Panc1 (cell line): ENCODE measurements at regions not wholly inside any gene's neighbourhood (a gene's known extent, or its start where the extent isn't known, plus 50 kb on each side); places are given as distances from the start of the nearest gene placed in this dataset.

ENCODE experiments used
- ATAC-seq: fragments of 200-7000 bp; cut with Tn5 transposase; 2 replicates; pipeline ENCODE4 v1.9.1; 2020; ENCODE audit warnings: mild to moderate bottlenecking, moderate library complexity
- BruUV-seq: library from RNA; stranded (reverse); fragments of 400-500 nt; replicated peaks from 2 replicates; lab custom pipeline; 2021; lab: Mats Ljungman, UMichigan
- CTCF ChIA-PET: fragments of 300-600 bp; sonication (Branson Sonifier 250); formaldehyde crosslinking; loops from one replicate; lab custom pipeline; 2022; ENCODE audit warnings: antibody characterized with exemption; lab: Charles Lee
- POLR2A ChIA-PET: fragments of 300-600 bp; sonication (Branson Sonifier 250); formaldehyde crosslinking; loops from one replicate; lab custom pipeline; 2022; ENCODE audit warnings: antibody characterized with exemption; lab: Charles Lee
- DNase-seq: peaks from one replicate; pipeline ENCODE4 v3.0.0-alpha.2; 2010; ENCODE audit warnings: low read depth, low spot score
- H3K27ac ChIP-seq: 2 replicates; pipeline ENCODE4 v1.5.1; 2011; ENCODE audit warnings: mild to moderate bottlenecking, low read length, inconsistent platforms
- H3K27me3 ChIP-seq: fragments of 200-500 bp; sonication (Bioruptor generic); 2 replicates; pipeline ENCODE4 v1.6.0; 2014; ENCODE audit warnings: low read length, inconsistent platforms; ENCODE audit not compliant: control insufficient read depth, insufficient read depth
- H3K36me3 ChIP-seq: fragments of 200-500 bp; sonication (Bioruptor generic); 2 replicates; pipeline ENCODE4 v1.5.1; 2014; ENCODE audit warnings: inconsistent platforms, mild to moderate bottlenecking, low read length, moderate library complexity; ENCODE audit not compliant: control insufficient read depth, insufficient read depth
- H3K4me1 ChIP-seq: 2 replicates; pipeline ENCODE4 v1.5.1; 2011; ENCODE audit warnings: inconsistent platforms, mild to moderate bottlenecking, low read length, moderate library complexity; ENCODE audit not compliant: control insufficient read depth, insufficient read depth
- H3K4me3 ChIP-seq, 2 experiments: 2 replicates each; pipeline ENCODE4 v1.5.1; 2011 to 2012; ENCODE audit warnings: low read depth in 2 of 2, low read length in 2 of 2, mild to moderate bottlenecking in 2 of 2, inconsistent platforms in 1 of 2, moderate library complexity in 1 of 2
- H3K9me3 ChIP-seq: fragments of 200-500 bp; sonication (Bioruptor generic); 2 replicates; pipeline ENCODE4 v1.5.1; 2014; ENCODE audit warnings: low read depth, mild to moderate bottlenecking, inconsistent platforms, low read length, moderate library complexity; ENCODE audit not compliant: control insufficient read depth, insufficient read depth
- POLR2AphosphoS5 ChIP-seq: IDR thresholded peaks from 2 replicates; pipeline ENCODE4 v1.6.1; 2012; ENCODE audit warnings: mild to moderate bottlenecking, low read depth, low read length, moderate library complexity
- REST ChIP-seq, 2 experiments: IDR thresholded peaks; 2 replicates each; pipeline ENCODE4 v1.6.1; 2011 to 2012; ENCODE audit warnings: low read depth in 2 of 2, control low read depth in 1 of 2, low read length in 1 of 2, mild to moderate bottlenecking in 1 of 2, moderate library complexity in 1 of 2; ENCODE audit not compliant: insufficient read depth in 1 of 2
- SIN3A ChIP-seq: IDR thresholded peaks from 2 replicates; pipeline ENCODE4 v1.6.1; 2012; ENCODE audit warnings: low read depth, mild to moderate bottlenecking, low read length, moderate library complexity, borderline replicate concordance; ENCODE audit not compliant: insufficient read depth
- TCF7L2 ChIP-seq: IDR thresholded peaks from 2 replicates; pipeline ENCODE4 v1.6.1; 2011; ENCODE audit warnings: mild to moderate bottlenecking, low read depth, low read length, inconsistent platforms
- in situ Hi-C: cut with HindIII; loops from 2 replicates; pipeline ENCODE4 v1.10.0; 2016; ENCODE audit warnings: low sequenced_read_pairs, low pct_unique_long_range_greater_than_20kb
- intact Hi-C: fragments of 100-400 bp; cut with micrococcal nuclease; formaldehyde crosslinking; loops from one replicate; pipeline ENCODE4 v1.10.0; 2022; ENCODE audit not compliant: unreplicated experiment
- TF ChIP-seq, protein P1 (sequence below): fragments of 450-650 bp; IDR thresholded peaks from 2 replicates; pipeline ENCODE4 v1.5.1; 2017; ENCODE audit warnings: mild to moderate bottlenecking

DNA sequence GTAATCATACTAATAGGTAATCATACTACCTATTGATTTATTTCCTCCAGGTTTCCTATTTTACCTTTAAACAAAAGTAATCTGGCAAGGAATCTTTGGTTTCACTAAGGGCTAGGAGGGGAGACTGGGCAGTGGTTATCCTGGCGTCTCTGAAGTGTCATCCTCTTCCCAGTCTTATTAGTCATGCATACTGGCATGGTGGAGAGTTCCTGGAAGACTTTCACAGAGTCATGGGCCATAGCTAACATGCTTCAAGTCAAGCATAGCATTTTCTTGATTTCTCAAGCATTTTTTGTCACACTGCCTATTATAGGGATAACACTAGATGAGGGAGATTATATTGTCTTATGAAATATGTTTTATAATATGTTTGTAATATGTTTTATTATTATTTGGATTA lies 64.0 kb upstream of the ASB17 start:
- in situ Hi-C loops (no loop called here), intact Hi-C loops (loop anchor here (10.0 kb wide), 1 partner anchor 149 kb away; no protein-coding TSS in a partner anchor)
- no peak for TF ChIP-seq TCF7L2
- ATAC-seq (no peak), DNase-seq (no peak)
- H3K36me3 ChIP-seq, result no peaks in the 10 kb centered on the region
- POLR2A ChIA-PET, result no interaction called here
- BruUV-seq, result no TSS peak
- no peaks in the 10 kb centered on the region for H3K4me1 ChIP-seq
- CTCF ChIA-PET, result no interaction called here
- no peaks in the 10 kb centered on the region for H3K27me3 ChIP-seq
- H3K27ac ChIP-seq, result no peak overlapping the region
- no peaks in the 10 kb centered on the region for H3K9me3 ChIP-seq
- no peak overlapping the region for H3K4me3 ChIP-seq

DNA sequence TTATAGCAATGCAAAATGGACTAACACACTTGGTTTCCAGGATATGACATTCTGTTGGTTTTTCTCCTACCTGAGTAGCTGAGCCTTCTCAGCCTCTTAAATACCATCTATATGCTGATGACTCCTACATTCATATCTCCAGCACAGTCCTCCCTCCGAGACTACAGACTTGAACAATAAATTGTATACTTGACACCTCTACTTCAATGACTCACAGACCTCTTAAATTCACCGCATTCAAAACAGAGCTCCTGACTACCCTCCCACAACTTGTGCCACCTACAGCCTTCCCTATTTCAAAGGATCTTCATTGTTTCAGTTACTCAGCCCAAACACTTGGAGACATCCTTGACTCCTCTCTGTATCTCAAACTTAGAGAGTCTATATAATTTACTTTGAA lies 66.8 kb upstream of the ASB17 start:
- no peak for ATAC-seq
- no peaks in the 10 kb centered on the region for H3K4me1 ChIP-seq
- in situ Hi-C loops, result no loop called here
- BruUV-seq, result no TSS peak
- H3K27me3 ChIP-seq, result no peaks in the 10 kb centered on the region
- no peak for DNase-seq
- no peak overlapping the region for H3K27ac ChIP-seq
- no peak overlapping the region for H3K4me3 ChIP-seq
- CTCF ChIA-PET, result no interaction called here
- TF ChIP-seq, protein P1, sequence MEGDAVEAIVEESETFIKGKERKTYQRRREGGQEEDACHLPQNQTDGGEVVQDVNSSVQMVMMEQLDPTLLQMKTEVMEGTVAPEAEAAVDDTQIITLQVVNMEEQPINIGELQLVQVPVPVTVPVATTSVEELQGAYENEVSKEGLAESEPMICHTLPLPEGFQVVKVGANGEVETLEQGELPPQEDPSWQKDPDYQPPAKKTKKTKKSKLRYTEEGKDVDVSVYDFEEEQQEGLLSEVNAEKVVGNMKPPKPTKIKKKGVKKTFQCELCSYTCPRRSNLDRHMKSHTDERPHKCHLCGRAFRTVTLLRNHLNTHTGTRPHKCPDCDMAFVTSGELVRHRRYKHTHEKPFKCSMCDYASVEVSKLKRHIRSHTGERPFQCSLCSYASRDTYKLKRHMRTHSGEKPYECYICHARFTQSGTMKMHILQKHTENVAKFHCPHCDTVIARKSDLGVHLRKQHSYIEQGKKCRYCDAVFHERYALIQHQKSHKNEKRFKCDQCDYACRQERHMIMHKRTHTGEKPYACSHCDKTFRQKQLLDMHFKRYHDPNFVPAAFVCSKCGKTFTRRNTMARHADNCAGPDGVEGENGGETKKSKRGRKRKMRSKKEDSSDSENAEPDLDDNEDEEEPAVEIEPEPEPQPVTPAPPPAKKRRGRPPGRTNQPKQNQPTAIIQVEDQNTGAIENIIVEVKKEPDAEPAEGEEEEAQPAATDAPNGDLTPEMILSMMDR, result no peak
- TF ChIP-seq REST (IDR thresholded peaks at IDR 0.05; ENCODE audit: insufficient read depth in 1 of 2, low read depth in 2 of 2, low read length in 1 of 2), result no peak
- POLR2A ChIA-PET, result no interaction called here
- H3K36me3 ChIP-seq, result no peaks in the 10 kb centered on the region
- intact Hi-C loops, result loop anchor here (10.0 kb wide), 1 partner anchor 146 kb away; no protein-coding TSS in a partner anchor
- H3K9me3 ChIP-seq, result no peaks in the 10 kb centered on the region

DNA sequence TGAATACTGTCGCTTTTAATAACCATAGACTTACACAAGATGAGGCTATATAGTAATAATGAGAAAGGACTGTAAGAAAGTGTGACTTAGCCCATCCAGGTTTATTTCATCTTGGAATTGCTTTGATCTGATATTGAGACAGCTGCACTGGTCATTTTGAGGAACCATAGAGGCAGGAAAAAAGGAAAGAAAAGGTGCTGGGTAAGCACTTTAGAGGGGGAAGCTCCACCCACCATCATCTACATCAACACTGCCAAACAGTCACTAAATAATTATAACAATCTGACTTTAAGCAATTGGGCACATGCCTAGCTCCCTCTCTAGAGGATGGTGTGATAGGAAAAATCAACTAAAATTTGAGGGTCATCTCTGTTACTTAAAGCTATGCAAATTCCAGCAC lies 70.6 kb upstream of the ST6GALNAC3 start:
- Histone ChIP-seq H3K36me3 (no peaks in the 10 kb centered on the region), H3K27ac (no peak overlapping the region), H3K9me3 (no peaks in the 10 kb centered on the region), H3K4me3 (no peak overlapping the region), H3K27me3 (no peaks in the 10 kb centered on the region), H3K4me1 (no peaks in the 10 kb centered on the region)
- in situ Hi-C loops (no loop called here), intact Hi-C loops (no loop called here)
- no peak for TF ChIP-seq REST (IDR thresholded peaks at IDR 0.05; ENCODE audit: insufficient read depth in 1 of 2, low read depth in 2 of 2, low read length in 1 of 2)
- TF ChIP-seq, protein P1, result no peak
- no peak for TF ChIP-seq TCF7L2
- no peak for TF ChIP-seq POLR2AphosphoS5
- no peak for TF ChIP-seq SIN3A
- no TSS peak for BruUV-seq
- ATAC-seq (no peak), DNase-seq (no peak)
- POLR2A ChIA-PET, result no interaction called here
- CTCF ChIA-PET, result no interaction called here
